ENCODE measurements at regions not wholly inside any gene's neighbourhood (a gene's known extent, or its start where the extent isn't known, plus 50 kb on each side); places are given as distances from the start of the nearest gene placed in this dataset.

DNA sequence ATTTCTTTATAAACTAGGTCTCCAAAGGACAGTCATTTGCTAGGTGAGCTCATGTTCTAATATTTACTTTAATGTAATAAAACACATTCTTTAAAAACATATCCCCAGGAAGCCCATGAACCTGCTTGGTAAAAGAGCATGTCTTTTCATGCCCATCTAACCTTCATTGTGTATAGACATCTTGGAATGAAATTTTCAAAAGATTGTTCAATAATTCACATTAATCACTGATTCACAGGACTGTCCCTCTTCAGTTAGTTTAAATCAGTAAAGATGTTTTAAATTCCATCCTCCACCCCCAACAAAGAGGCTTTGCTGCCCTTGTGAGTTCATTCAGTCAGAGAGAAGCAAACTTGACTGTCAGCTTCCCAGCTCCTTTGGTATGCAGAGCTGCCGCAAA is 633.4 kb upstream of the CELF4 start:
- Histone ChIP-seq H4K20me1 (ENCODE audit: control insufficient read depth, insufficient read depth, low read depth, low read length) (no peaks in the 10 kb centered on the region), H3K4me2 (ENCODE audit: low read length) (no peak overlapping the region), H3K79me2 (ENCODE audit: control insufficient read depth, low read length) (no peaks in the 10 kb centered on the region), H3K9me2 (replicated peaks; ENCODE audit: control insufficient read depth, low read length) (no peaks in the 10 kb centered on the region), H3K4me3 (ENCODE audit: low read length) (no peak overlapping the region), H3K27ac (ENCODE audit: low read depth, low read length) (no peak overlapping the region), H3F3A (ENCODE audit: control insufficient read depth, insufficient read depth) (no peaks in the 10 kb centered on the region), H3K4me1 (ENCODE audit: control insufficient read depth, low read length) (no peaks in the 10 kb centered on the region), H3K36me3 (ENCODE audit: control insufficient read depth, low read length) (no peaks in the 10 kb centered on the region), H3K27me3 (ENCODE audit: control insufficient read depth, low read length) (no peaks in the 10 kb centered on the region), H3K9me3 (ENCODE audit: control insufficient read depth, insufficient read depth, low read length) (no peaks in the 10 kb centered on the region)
- TF ChIP-seq, protein P1, sequence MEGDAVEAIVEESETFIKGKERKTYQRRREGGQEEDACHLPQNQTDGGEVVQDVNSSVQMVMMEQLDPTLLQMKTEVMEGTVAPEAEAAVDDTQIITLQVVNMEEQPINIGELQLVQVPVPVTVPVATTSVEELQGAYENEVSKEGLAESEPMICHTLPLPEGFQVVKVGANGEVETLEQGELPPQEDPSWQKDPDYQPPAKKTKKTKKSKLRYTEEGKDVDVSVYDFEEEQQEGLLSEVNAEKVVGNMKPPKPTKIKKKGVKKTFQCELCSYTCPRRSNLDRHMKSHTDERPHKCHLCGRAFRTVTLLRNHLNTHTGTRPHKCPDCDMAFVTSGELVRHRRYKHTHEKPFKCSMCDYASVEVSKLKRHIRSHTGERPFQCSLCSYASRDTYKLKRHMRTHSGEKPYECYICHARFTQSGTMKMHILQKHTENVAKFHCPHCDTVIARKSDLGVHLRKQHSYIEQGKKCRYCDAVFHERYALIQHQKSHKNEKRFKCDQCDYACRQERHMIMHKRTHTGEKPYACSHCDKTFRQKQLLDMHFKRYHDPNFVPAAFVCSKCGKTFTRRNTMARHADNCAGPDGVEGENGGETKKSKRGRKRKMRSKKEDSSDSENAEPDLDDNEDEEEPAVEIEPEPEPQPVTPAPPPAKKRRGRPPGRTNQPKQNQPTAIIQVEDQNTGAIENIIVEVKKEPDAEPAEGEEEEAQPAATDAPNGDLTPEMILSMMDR (IDR thresholded peaks at IDR 0.05; ENCODE audit: low read depth, low read length, poor library complexity, severe bottlenecking): no peak
- TF ChIP-seq EZH2phosphoT487 (IDR thresholded peaks at IDR 0.05; ENCODE audit: borderline replicate concordance, low read length): no peak

DNA sequence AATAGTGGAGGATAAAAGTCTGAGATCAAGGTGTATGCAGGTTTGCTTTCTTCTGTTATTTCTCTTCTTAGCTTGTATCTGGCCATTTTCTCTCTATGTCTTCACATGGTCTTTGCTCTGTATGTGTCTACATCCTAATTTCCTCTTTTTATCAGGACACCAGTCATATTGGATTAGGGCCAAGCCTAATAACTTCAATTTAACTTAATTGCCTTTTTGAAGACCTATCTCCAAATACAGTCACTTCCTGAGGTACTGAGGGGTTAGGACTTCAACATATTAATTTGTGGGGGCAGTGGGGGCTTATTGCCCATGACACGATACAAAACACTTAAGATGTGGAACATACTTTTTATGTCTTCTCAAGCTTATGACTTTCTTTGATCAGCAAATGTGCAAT is 632.9 kb upstream of the CELF4 start:
- H3K9me2 ChIP-seq (replicated peaks; ENCODE audit: control insufficient read depth, low read length): no peaks in the 10 kb centered on the region
- no peaks in the 10 kb centered on the region for H3K9me3 ChIP-seq (ENCODE audit: control insufficient read depth, insufficient read depth, low read length)
- H3K27ac ChIP-seq (ENCODE audit: low read depth, low read length): no peak overlapping the region
- H3F3A ChIP-seq (ENCODE audit: control insufficient read depth, insufficient read depth): no peaks in the 10 kb centered on the region
- no peak overlapping the region for H3K4me3 ChIP-seq (ENCODE audit: low read length)
- H3K36me3 ChIP-seq (ENCODE audit: control insufficient read depth, low read length): no peaks in the 10 kb centered on the region
- H3K4me2 ChIP-seq (ENCODE audit: low read length): no peak overlapping the region
- no peaks in the 10 kb centered on the region for H4K20me1 ChIP-seq (ENCODE audit: control insufficient read depth, insufficient read depth, low read depth, low read length)
- H3K79me2 ChIP-seq (ENCODE audit: control insufficient read depth, low read length): no peaks in the 10 kb centered on the region
- H3K27me3 ChIP-seq (ENCODE audit: control insufficient read depth, low read length): no peaks in the 10 kb centered on the region
- no peak for TF ChIP-seq EZH2phosphoT487 (IDR thresholded peaks at IDR 0.05; ENCODE audit: borderline replicate concordance, low read length)
- TF ChIP-seq, protein P1 (IDR thresholded peaks at IDR 0.05; ENCODE audit: low read depth, low read length, poor library complexity, severe bottlenecking): no peak
- no peaks in the 10 kb centered on the region for H3K4me1 ChIP-seq (ENCODE audit: control insufficient read depth, low read length)

DNA sequence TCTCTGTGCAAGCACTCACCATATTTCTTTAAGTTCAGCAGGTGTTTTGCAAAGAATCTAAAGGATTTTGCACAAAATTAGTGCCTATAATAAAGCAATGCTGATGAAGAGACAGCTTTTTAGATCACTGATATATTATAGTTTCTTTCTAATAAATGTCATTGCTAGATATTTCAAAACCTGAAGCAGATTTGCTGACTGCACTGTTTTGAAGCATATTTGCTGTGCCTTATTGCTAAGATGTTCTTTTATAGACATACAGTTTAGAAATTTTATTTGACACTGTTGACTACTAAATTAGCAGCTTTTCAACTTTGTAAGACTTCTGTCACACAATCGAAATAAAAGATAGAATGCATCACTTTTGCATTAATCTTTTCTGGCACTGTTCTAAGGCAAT is 620.9 kb upstream of the CELF4 start:
- Histone ChIP-seq H3K27ac (ENCODE audit: low read depth, low read length) (no peak overlapping the region), H3K9me3 (ENCODE audit: control insufficient read depth, insufficient read depth, low read length) (no peaks in the 10 kb centered on the region), H4K20me1 (ENCODE audit: control insufficient read depth, insufficient read depth, low read depth, low read length) (no peaks in the 10 kb centered on the region), H3K9me2 (replicated peaks; ENCODE audit: control insufficient read depth, low read length) (no peaks in the 10 kb centered on the region), H3K36me3 (ENCODE audit: control insufficient read depth, low read length) (no peaks in the 10 kb centered on the region), H3K4me3 (ENCODE audit: low read length) (no peak overlapping the region), H3K27me3 (ENCODE audit: control insufficient read depth, low read length) (no peaks in the 10 kb centered on the region), H3K4me1 (ENCODE audit: control insufficient read depth, low read length) (no peaks in the 10 kb centered on the region), H3F3A (ENCODE audit: control insufficient read depth, insufficient read depth) (no peaks in the 10 kb centered on the region), H3K79me2 (ENCODE audit: control insufficient read depth, low read length) (no peaks in the 10 kb centered on the region), H3K4me2 (ENCODE audit: low read length) (no peak overlapping the region)
- no peak for TF ChIP-seq EZH2phosphoT487 (IDR thresholded peaks at IDR 0.05; ENCODE audit: borderline replicate concordance, low read length)
- TF ChIP-seq, protein P1 (IDR thresholded peaks at IDR 0.05; ENCODE audit: low read depth, low read length, poor library complexity, severe bottlenecking): no peak

DNA sequence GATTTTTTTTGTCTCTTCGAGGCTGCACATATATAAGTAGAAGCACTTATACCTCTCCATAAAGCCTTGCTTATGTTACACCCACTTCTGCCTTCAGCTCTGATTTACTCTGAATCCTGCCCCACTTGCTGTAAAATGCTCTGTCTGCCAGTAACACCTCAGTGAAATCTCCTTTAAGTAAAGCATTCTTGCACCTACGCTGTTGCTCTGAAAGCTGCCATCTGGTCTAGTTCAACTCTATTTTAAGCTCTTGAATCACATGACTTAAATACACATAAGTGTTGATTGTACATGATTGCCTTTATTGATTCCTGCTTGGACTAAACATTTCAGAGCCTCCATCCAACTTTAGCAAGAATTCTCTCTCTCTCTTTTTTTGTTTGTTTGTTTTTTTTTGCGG is 609.0 kb upstream of the CELF4 start:
- no peak overlapping the region for H3K27ac ChIP-seq (ENCODE audit: low read depth, low read length)

More for the DNA sequence above, 609.0 kb upstream of the CELF4 start:
- Histone ChIP-seq H3F3A (ENCODE audit: control insufficient read depth, insufficient read depth) (no peaks in the 10 kb centered on the region), H3K9me3 (ENCODE audit: control insufficient read depth, insufficient read depth, low read length) (no peaks in the 10 kb centered on the region), H3K36me3 (ENCODE audit: control insufficient read depth, low read length) (no peaks in the 10 kb centered on the region), H3K4me1 (ENCODE audit: control insufficient read depth, low read length) (no peaks in the 10 kb centered on the region), H3K4me3 (ENCODE audit: low read length) (no peak overlapping the region), H3K9me2 (replicated peaks; ENCODE audit: control insufficient read depth, low read length) (no peaks in the 10 kb centered on the region), H3K27me3 (ENCODE audit: control insufficient read depth, low read length) (no peaks in the 10 kb centered on the region), H3K4me2 (ENCODE audit: low read length) (no peak overlapping the region), H4K20me1 (ENCODE audit: control insufficient read depth, insufficient read depth, low read depth, low read length) (no peaks in the 10 kb centered on the region), H3K79me2 (ENCODE audit: control insufficient read depth, low read length) (no peaks in the 10 kb centered on the region)
- TF ChIP-seq, protein P1 (IDR thresholded peaks at IDR 0.05; ENCODE audit: low read depth, low read length, poor library complexity, severe bottlenecking): no peak
- no peak for TF ChIP-seq EZH2phosphoT487 (IDR thresholded peaks at IDR 0.05; ENCODE audit: borderline replicate concordance, low read length)

Measured in DOHH2 (cell line).